Transverse colon (tissue), 4 donors: ENCODE measurements at regions not wholly inside any gene's neighbourhood (a gene's known extent, or its start where the extent isn't known, plus 50 kb on each side); places are given as distances from the start of the nearest gene placed in this dataset.
"Not testable (repeated sequence)": the region's sequence is repeated elsewhere in the genome, so short reads cannot be mapped to it uniquely, and the experiment has no call there.

Source experiments
- DNase-seq: peaks from one replicate; pipeline ENCODE4 v3.0.0-alpha.2; 2019
- H3K27ac ChIP-seq, 4 donors: fragments of 200-600 bp; sonication (generic); 2 replicates each; pipeline ENCODE4 v1.5.1; 2016 to 2018; ENCODE audit warnings: inconsistent platforms in 4 of 4
- H3K27me3 ChIP-seq: fragments of 200-600 bp; sonication (generic); 2 replicates; pipeline ENCODE4 v1.5.1; 2017; ENCODE audit warnings: inconsistent platforms
- H3K36me3 ChIP-seq, 4 donors: fragments of 200-600 bp; sonication (generic); 2 replicates each; pipeline ENCODE4 v1.5.1; 2017 to 2019; ENCODE audit warnings: inconsistent platforms in 4 of 4
- H3K4me1 ChIP-seq, 4 donors: fragments of 200-600 bp; sonication (generic); 2 replicates each; pipeline ENCODE4 v1.5.1; 2017 to 2020; ENCODE audit warnings: inconsistent platforms in 4 of 4
- H3K4me3 ChIP-seq, 4 donors: fragments of 200-600 bp; sonication (generic); 1 replicate in 1 of 4; 2 replicates in 3 of 4; pipeline versions ENCODE4 v1.5.1 to v1.6.1; 2017 to 2019; ENCODE audit warnings: inconsistent platforms in 4 of 4
- H3K9me3 ChIP-seq, 2 donors: fragments of 200-600 bp; sonication (generic); 2 replicates each; pipeline ENCODE4 v1.5.1; 2017 to 2019; ENCODE audit warnings: inconsistent platforms in 2 of 2
- CTCF ChIP-seq, 5 experiments: fragments of 200-600 bp in 3 of 5; fragments of 450-650 bp in 2 of 5; sonication (generic) in 3 of 5; IDR thresholded peaks; 1 replicate in 2 of 5; 2 replicates in 3 of 5; pipeline ENCODE4 v1.5.1; 2016 to 2017; ENCODE audit warnings: antibody characterized with exemption in 5 of 5, inconsistent platforms in 3 of 5, mild to moderate bottlenecking in 2 of 5, moderate library complexity in 1 of 5
- EP300 ChIP-seq: sonication (generic); formaldehyde crosslinking; IDR thresholded peaks from one replicate; pipeline ENCODE4 v1.6.1; 2017; ENCODE audit warnings: antibody characterized with exemption, low read depth
- POLR2A ChIP-seq: fragments of 450-650 bp; IDR thresholded peaks from one replicate; pipeline ENCODE4 v1.6.1; 2016; ENCODE audit warnings: antibody characterized with exemption, mild to moderate bottlenecking, moderate library complexity
- POLR2AphosphoS5 ChIP-seq, 3 donors: sonication (generic); formaldehyde crosslinking; IDR thresholded peaks; one replicate each; pipeline ENCODE4 v1.6.1; 2016; ENCODE audit warnings: antibody characterized with exemption in 3 of 3
- WGBS, 2 donors: methylation state at CpG; one replicate each; pipeline ENCODE4 v1.1.5; 2018; ENCODE audit warnings: low coverage in 1 of 2; 5-methylcytosine and 5-hydroxymethylcytosine counted together
- in situ Hi-C, 4 donors: fragments of 200-750 bp; cut with MboI; loops; one replicate each; pipeline versions ENCODE4 v1.15.0 to v1.15.1; 2017; ENCODE audit warnings: low sequenced_read_pairs in 3 of 4, low pct_ligation_motif_present in 1 of 4, low pct_unique_long_range_greater_than_20kb in 1 of 4
- intact Hi-C: fragments of 100-400 bp; cut with DNase I; formaldehyde crosslinking; loops from one replicate; pipeline ENCODE4 v1.15.1; 2023; ENCODE audit warnings: low total_unique reads

- H3K4me3 ChIP-seq: no peak overlapping the region
- no peaks in the 10 kb centered on the region for H3K9me3 ChIP-seq
- intact Hi-C loops: no loop called here
- no peaks in the 10 kb centered on the region for H3K27me3 ChIP-seq
- H3K27ac ChIP-seq: no peak overlapping the region
- DNase-seq: no peak
- in situ Hi-C loops: no loop called here
- peaks cover 0 to 4% (median 0%) of the 10 kb centered on the region in 4 donors for H3K4me1 ChIP-seq
- H3K36me3 ChIP-seq: no peaks in the 10 kb centered on the region
- TF ChIP-seq CTCF (IDR thresholded peaks at IDR 0.05) (no peak), POLR2AphosphoS5 (IDR thresholded peaks at IDR 0.05) (no peak), POLR2A (no peak), EP300 (no peak)
Measured at GRCh38 chr4:170691168-170691567, 601.4 kb upstream of the AADAT start.

DNA sequence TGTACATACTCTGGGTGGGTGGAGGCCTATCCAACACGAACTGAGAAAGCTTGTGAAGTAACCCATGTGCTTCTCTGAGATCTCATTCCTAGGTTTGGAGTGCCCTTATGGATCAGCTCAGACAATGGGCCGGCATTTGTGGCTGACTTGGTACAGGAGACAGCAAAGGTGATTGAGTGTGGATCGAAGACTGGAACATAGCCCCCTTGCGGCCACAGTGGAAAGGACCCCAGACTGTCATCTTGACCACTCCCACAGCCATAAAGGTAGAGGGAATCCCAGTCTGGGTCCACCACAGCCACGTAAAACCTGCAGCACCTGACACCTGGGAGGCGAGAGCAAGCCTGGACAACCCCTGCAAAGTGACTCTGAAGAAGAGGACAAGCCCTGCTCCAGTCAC is 598.0 kb upstream of the AADAT start:
- no peak for TF ChIP-seq POLR2A
- TF ChIP-seq CTCF (IDR thresholded peaks at IDR 0.05): no peak
- no peak for TF ChIP-seq EP300
- TF ChIP-seq POLR2AphosphoS5 (IDR thresholded peaks at IDR 0.05): no peak
- no peak for DNase-seq
- no peaks in the 10 kb centered on the region for H3K27me3 ChIP-seq
- in situ Hi-C loops (no loop called here), intact Hi-C loops (no loop called here)
- H3K27ac ChIP-seq: no peak overlapping the region
- H3K36me3 ChIP-seq: no peaks in the 10 kb centered on the region
- 86% methylated on average over 6 of the region's 6 CpGs; no CpG with 5 or more reads in 1 of the 2 donors for WGBS, 2 donors
- H3K4me3 ChIP-seq: no peak overlapping the region
- H3K4me1 ChIP-seq: peaks cover 0 to 4% (median 0%) of the 10 kb centered on the region in 4 donors
- no peaks in the 10 kb centered on the region for H3K9me3 ChIP-seq

DNA sequence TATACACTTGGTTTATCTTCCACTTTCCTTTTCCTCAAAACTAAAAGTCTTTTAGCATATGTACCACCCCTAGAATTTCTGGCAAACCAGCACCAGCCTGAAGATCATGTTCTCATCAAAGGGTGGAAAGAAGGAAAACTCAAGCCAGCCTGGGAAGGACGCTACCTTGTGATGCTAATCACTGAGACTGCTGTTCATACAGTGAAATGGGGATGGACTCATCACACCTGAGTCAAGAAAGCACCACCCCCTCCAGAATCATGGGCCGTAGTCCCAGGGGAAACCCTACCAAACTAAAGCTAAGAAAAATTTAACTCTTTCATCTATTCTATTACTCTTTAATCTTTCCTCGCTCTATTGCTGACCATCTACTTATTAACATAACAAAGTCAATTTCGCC is 595.9 kb upstream of the AADAT start:
- H3K4me3 ChIP-seq, in situ Hi-C loops, H3K9me3 ChIP-seq, H3K4me1 ChIP-seq, H3K27me3 ChIP-seq, DNase-seq, H3K36me3 ChIP-seq, intact Hi-C loops, H3K27ac ChIP-seq: not testable (repeated sequence)
- WGBS, 2 donors: 69 to 79% methylated on average over 3 to 4 of the region's 4 CpGs

DNA sequence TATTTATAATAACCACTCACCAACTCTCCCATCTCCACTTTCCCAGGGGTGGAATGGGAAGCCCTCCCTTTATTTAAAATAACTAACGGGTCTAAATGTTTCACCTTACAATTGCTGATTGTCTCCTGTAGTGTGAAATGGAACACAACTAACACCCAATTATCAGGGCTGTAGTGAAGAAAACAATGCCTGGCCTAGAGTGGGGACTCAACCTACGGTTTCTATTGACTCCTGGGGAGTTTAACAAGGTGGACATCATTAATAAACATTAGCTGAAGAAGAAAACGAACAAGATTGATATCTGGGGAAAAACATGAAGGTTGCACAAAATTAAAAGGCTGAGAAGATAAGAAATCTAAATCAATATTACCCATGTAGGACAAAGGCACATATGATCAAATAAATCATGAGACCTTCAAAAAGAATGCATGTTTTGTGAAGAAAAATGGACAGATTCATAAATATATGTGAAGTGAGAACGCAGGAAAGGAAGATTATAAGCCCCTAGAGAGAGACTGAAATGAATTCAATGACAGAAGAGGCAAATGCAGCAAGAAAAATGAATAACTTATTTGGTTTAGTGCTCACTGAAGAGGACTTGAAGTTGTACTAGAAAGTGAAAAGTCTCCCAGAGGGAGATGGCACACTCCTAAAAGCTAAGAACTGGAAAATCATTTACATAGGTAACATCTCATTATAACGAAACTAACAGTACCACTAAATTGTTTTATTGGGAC is 593.0 kb upstream of the AADAT start:
- DNase-seq: no peak
- Histone ChIP-seq H3K4me3 (no peak overlapping the region), H3K4me1 (no peaks in the 10 kb centered on the region), H3K36me3 (no peaks in the 10 kb centered on the region), H3K27ac (no peak overlapping the region), H3K27me3 (no peaks in the 10 kb centered on the region), H3K9me3 (no peaks in the 10 kb centered on the region)
- intact Hi-C loops: no loop called here
- WGBS, 2 donors: 43 to 58% methylated on average over 5 of the region's 5 CpGs
- no peak for TF ChIP-seq EP300
- no peak for TF ChIP-seq CTCF (IDR thresholded peaks at IDR 0.05)
- no peak for TF ChIP-seq POLR2A
- TF ChIP-seq POLR2AphosphoS5 (IDR thresholded peaks at IDR 0.05): no peak
- in situ Hi-C loops: no loop called here

DNA sequence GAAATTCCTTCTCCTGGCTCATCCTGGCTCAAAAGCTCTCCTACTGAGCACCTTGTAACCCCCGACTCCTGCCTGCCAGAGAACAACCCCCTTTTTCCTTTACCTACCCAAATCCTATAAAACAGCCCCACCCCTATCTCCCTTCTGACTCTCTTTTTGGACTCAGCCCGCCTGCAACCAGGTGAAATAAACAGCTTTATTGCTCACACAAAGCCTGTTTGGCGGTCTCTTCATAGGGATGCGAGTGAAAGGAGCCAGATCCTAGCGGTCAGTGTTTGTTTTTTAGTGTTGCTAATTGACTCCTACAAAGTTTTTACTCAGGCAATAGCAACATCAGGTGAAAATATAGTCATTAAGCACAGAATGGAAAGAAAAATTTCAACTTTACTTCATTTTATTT is 592.3 kb upstream of the AADAT start:
- H3K27ac ChIP-seq, H3K4me1 ChIP-seq, intact Hi-C loops, H3K36me3 ChIP-seq, H3K9me3 ChIP-seq, H3K27me3 ChIP-seq, in situ Hi-C loops, H3K4me3 ChIP-seq, DNase-seq: not testable (repeated sequence)
- WGBS, 2 donors: 31 to 53% methylated on average over 5 of the region's 5 CpGs
